ENCODE measurements at regions not wholly inside any gene's neighbourhood (a gene's known extent, or its start where the extent isn't known, plus 50 kb on each side); places are given as distances from the start of the nearest gene placed in this dataset.

DNA sequence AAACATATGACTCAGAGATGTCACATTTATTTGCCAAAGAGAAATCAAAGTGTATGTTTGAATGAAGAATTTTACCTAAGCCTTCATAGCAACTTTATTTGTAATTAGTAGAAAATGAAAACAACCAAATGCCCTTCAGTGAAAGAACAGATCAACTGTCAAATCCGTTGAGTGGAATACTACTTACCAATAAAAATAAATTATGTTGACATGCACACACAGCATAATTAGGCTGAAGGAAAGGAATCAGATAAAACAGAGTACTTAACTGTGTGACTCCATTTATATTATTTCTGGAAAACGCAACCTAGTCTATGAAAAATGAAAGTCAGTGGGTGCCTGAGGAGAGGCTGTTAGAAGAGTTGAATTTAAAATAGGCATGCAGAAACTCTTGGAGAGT lies 1034.6 kb upstream of the PCDH9 start:
- Mint-ChIP-seq H3K27me3 (ENCODE audit: insufficient read depth, low read depth) (no peaks in the 10 kb centered on the region), H3K4me3 (no peak overlapping the region), H3K9me3 (peaks cover 2% of the 10 kb centered on the region), H3K27ac (no peak overlapping the region), H3K36me3 (no peaks in the 10 kb centered on the region), H3K4me1 (no peaks in the 10 kb centered on the region)
- no peaks in the 10 kb centered on the region for H3K27me3 ChIP-seq
- H3F3A ChIP-seq (ENCODE audit: low read depth): no peaks in the 10 kb centered on the region
- H2AFZ ChIP-seq (replicated peaks): no peak overlapping the region
- no peak overlapping the region for H3K4me3 ChIP-seq
- no peaks in the 10 kb centered on the region for H4K20me1 ChIP-seq (ENCODE audit: low read depth)
- no peaks in the 10 kb centered on the region for H3K36me3 ChIP-seq
- H3K9ac ChIP-seq: no peak overlapping the region
- no peak overlapping the region for H3K27ac ChIP-seq
- H3K4me2 ChIP-seq: no peak overlapping the region
- H3K79me2 ChIP-seq (ENCODE audit: low read depth): no peaks in the 10 kb centered on the region
- no peak for DNase-seq (ENCODE audit: low spot score)
- no peaks in the 10 kb centered on the region for H3K4me1 ChIP-seq
- no peaks in the 10 kb centered on the region for H3K9me3 ChIP-seq (ENCODE audit: low read depth)
- TF ChIP-seq, protein P1, sequence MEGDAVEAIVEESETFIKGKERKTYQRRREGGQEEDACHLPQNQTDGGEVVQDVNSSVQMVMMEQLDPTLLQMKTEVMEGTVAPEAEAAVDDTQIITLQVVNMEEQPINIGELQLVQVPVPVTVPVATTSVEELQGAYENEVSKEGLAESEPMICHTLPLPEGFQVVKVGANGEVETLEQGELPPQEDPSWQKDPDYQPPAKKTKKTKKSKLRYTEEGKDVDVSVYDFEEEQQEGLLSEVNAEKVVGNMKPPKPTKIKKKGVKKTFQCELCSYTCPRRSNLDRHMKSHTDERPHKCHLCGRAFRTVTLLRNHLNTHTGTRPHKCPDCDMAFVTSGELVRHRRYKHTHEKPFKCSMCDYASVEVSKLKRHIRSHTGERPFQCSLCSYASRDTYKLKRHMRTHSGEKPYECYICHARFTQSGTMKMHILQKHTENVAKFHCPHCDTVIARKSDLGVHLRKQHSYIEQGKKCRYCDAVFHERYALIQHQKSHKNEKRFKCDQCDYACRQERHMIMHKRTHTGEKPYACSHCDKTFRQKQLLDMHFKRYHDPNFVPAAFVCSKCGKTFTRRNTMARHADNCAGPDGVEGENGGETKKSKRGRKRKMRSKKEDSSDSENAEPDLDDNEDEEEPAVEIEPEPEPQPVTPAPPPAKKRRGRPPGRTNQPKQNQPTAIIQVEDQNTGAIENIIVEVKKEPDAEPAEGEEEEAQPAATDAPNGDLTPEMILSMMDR (IDR thresholded peaks at IDR 0.05): no peak

GRCh38 chr13:68261105-68261504 lies 1031.0 kb upstream of the PCDH9 start:
- Histone ChIP-seq H4K20me1 (ENCODE audit: low read depth) (no peaks in the 10 kb centered on the region), H3K4me1 (no peaks in the 10 kb centered on the region), H3K4me3 (no peak overlapping the region), H3K27me3 (no peaks in the 10 kb centered on the region), H3K27ac (no peak overlapping the region), H3K36me3 (no peaks in the 10 kb centered on the region), H3F3A (ENCODE audit: low read depth) (no peaks in the 10 kb centered on the region), H2AFZ (replicated peaks) (no peak overlapping the region), H3K9me3 (ENCODE audit: low read depth) (no peaks in the 10 kb centered on the region), H3K79me2 (ENCODE audit: low read depth) (no peaks in the 10 kb centered on the region), H3K9ac (no peak overlapping the region), H3K4me2 (no peak overlapping the region)
- TF ChIP-seq EZH2phosphoT487 (IDR thresholded peaks at IDR 0.05): no peak
- TF ChIP-seq, protein P1 (IDR thresholded peaks at IDR 0.05): peak; percentile 38
- H3K27me3 Mint-ChIP-seq (ENCODE audit: insufficient read depth, low read depth): no peaks in the 10 kb centered on the region
- peak; percentile 16 for DNase-seq (ENCODE audit: low spot score)
- no peak overlapping the region for H3K4me3 Mint-ChIP-seq
- peaks cover 5% of the 10 kb centered on the region for H3K4me1 Mint-ChIP-seq
- peaks cover 1% of the 10 kb centered on the region for H3K36me3 Mint-ChIP-seq
- peaks cover 8% of the 10 kb centered on the region for H3K9me3 Mint-ChIP-seq
- no peak overlapping the region for H3K27ac Mint-ChIP-seq

DNA sequence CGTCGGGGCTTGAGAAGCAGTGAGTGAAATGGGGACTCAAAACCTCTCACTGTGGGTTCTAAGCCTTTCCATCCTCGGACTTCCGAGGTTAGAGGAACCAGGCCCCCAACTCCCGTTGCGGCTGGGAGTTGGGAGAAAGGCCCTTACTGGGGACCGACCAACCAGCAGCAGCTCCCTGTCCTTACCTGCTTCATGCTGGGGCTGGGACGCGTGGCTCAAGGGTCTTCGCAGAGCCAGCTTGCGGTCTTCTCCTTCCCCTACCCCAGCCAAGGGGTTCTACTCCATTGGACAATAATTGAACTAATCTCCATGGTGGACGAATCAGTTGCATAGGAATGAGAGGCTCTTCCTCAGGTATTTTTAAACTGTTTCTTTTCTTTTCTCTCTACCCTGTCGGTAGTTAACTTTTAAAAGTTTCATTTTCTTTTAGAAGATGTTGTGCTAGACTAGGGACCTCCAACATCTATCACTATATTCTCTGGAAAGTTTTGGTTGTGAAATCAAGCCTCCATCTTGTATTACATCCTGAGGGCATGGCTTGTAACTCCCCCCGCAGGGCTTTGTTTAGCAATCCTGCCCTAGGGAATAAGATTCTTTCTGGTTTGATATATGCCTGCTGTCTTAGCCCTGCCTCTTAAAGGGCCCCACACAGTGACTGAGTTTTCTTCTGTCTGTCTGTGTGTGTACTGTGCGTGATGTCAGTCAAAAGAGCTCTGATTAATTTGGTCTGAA lies 1027.1 kb upstream of the PCDH9 start:
- no peaks in the 10 kb centered on the region for H3K36me3 ChIP-seq
- H3K79me2 ChIP-seq (ENCODE audit: low read depth): no peaks in the 10 kb centered on the region
- no peak overlapping the region for H3K4me2 ChIP-seq
- Mint-ChIP-seq H3K36me3 (peaks cover 1% of the 10 kb centered on the region), H3K9me3 (peaks cover 8% of the 10 kb centered on the region), H3K27me3 (ENCODE audit: insufficient read depth, low read depth) (no peaks in the 10 kb centered on the region), H3K4me3 (no peak overlapping the region), H3K27ac (no peak overlapping the region), H3K4me1 (peaks cover 6% of the 10 kb centered on the region)
- peaks cover 4% of the 10 kb centered on the region for H3K4me1 ChIP-seq
- H3K9ac ChIP-seq: no peak overlapping the region
- no peaks in the 10 kb centered on the region for H3F3A ChIP-seq (ENCODE audit: low read depth)
- no peaks in the 10 kb centered on the region for H3K27me3 ChIP-seq
- H3K27ac ChIP-seq: no peak overlapping the region
- no peaks in the 10 kb centered on the region for H3K9me3 ChIP-seq (ENCODE audit: low read depth)
- no peak overlapping the region for H3K4me3 ChIP-seq
- TF ChIP-seq, protein P1 (IDR thresholded peaks at IDR 0.05): no peak
- TF ChIP-seq EZH2 (IDR thresholded peaks at IDR 0.05): no peak
- no peak for TF ChIP-seq EZH2phosphoT487 (IDR thresholded peaks at IDR 0.05)
- peak overlapping the region; percentile 77 for H2AFZ ChIP-seq (replicated peaks)
- no peaks in the 10 kb centered on the region for H4K20me1 ChIP-seq (ENCODE audit: low read depth)
- no peak for DNase-seq (ENCODE audit: low spot score)

All from neural progenitor cell (in vitro differentiated cells).